AG04449 (cell line): ENCODE measurements at regions not wholly inside any gene's neighbourhood (a gene's known extent, or its start where the extent isn't known, plus 50 kb on each side); places are given as distances from the start of the nearest gene placed in this dataset.
"Not testable (repeated sequence)": the region's sequence is repeated elsewhere in the genome, so short reads cannot be mapped to it uniquely, and the experiment has no call there.

Source experiments
- CTCF ChIA-PET: fragments of 350-600 bp; formaldehyde crosslinking; extraction: SDS; loops from one replicate; lab custom pipeline; 2021; ENCODE audit warnings: antibody characterized with exemption; lab: Yijun Ruan, JAX
- POLR2A ChIA-PET: fragments of 400-600, 350-600 bp; formaldehyde crosslinking; extraction: SDS; loops from one replicate; lab custom pipeline; 2020; ENCODE audit warnings: antibody characterized with exemption, inconsistent platforms; lab: Yijun Ruan, JAX
- DNase-seq: peaks from one replicate; pipeline ENCODE4 v3.0.0-alpha.2; 2010; ENCODE audit warnings: low read depth, low spot score
- H3K4me3 ChIP-seq: 2 replicates; pipeline ENCODE4 v1.5.1; 2011; ENCODE audit warnings: low read depth, mild to moderate bottlenecking, control low read depth, low read length
- TF ChIP-seq, protein P1 (sequence below): IDR thresholded peaks from one replicate; pipeline ENCODE4 v1.5.1; 2011; ENCODE audit warnings: mild to moderate bottlenecking, moderate library complexity, low read length, control low read depth, inconsistent platforms; ENCODE audit not compliant: insufficient read depth; ENCODE audit errors: missing control alignments

DNA sequence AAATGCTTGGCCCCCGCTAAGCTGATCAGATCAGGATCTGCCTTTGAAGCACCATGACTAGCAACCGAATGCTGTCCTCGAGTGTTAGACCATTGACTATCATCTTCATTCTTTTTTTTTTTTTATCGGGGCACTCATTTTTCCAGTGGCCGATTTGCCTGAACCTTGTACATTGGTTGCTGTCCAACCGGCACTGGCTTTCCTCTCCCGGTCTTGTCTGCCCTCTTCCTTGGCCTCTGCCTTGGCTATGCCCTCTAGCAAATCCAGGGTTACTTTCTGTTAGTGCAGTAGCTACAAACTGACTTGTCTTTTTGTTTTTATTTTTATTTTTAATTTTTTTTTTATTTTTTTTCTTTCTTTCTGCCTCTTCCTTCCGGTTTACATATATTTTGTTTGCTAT, 102.3 kb downstream of the ALG10 start:
- ChIA-PET CTCF (no interaction called here), POLR2A (no interaction called here)
- H3K4me3 ChIP-seq: no peak overlapping the region
- TF ChIP-seq, protein P1, sequence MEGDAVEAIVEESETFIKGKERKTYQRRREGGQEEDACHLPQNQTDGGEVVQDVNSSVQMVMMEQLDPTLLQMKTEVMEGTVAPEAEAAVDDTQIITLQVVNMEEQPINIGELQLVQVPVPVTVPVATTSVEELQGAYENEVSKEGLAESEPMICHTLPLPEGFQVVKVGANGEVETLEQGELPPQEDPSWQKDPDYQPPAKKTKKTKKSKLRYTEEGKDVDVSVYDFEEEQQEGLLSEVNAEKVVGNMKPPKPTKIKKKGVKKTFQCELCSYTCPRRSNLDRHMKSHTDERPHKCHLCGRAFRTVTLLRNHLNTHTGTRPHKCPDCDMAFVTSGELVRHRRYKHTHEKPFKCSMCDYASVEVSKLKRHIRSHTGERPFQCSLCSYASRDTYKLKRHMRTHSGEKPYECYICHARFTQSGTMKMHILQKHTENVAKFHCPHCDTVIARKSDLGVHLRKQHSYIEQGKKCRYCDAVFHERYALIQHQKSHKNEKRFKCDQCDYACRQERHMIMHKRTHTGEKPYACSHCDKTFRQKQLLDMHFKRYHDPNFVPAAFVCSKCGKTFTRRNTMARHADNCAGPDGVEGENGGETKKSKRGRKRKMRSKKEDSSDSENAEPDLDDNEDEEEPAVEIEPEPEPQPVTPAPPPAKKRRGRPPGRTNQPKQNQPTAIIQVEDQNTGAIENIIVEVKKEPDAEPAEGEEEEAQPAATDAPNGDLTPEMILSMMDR: no peak
- DNase-seq: no peak

- TF ChIP-seq, protein P1: no peak
- POLR2A ChIA-PET: no interaction called here
- DNase-seq: no peak
- no peak overlapping the region for H3K4me3 ChIP-seq
- CTCF ChIA-PET: no interaction called here
Observed at GRCh38 chr12:34126239-34126641, 103.9 kb downstream of the ALG10 start.

DNA sequence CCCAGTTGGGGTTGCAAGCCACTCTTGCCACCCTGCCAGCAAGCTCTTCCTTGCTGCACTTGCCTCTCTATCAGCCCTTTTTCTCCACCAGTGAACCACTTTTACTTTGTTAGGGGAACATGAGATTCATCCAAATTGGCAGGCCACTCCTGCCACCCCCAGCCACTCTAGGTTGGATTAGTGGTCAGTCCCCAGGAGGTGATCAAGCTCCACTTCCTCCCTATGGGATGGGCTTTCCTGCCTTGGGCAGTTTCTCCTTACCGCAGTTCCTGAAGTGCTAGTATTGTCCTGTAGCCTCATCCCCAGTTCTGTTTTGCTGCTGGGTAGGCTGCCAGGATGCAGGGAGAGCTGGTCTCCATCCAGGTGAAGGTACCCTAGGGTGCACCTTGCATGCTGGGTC, 104.5 kb downstream of the ALG10 start:
- DNase-seq: no peak
- POLR2A ChIA-PET: no interaction called here
- CTCF ChIA-PET: no interaction called here
- H3K4me3 ChIP-seq: no peak overlapping the region
- TF ChIP-seq, protein P1: no peak

DNA sequence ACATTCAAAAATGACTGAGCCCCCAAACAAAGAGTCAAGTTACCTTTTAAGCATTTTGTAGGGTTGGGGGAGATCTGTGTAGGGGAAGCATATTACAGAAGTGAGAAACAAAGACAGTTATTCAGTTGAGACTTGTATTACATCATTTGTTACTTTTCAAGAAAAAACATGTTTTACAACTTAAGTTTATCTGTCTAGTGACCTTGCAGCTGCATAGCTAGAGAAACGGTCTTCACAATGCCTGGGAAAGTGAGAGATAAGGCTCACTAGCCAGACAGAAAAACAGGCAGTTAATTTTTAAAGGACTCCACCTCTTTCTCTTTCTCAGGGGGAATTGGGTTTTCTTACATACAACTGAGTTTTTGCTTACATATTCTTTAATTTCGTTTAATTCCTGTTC, 105.1 kb downstream of the ALG10 start:
- DNase-seq, POLR2A ChIA-PET, CTCF ChIA-PET, H3K4me3 ChIP-seq: not testable (repeated sequence)

DNA sequence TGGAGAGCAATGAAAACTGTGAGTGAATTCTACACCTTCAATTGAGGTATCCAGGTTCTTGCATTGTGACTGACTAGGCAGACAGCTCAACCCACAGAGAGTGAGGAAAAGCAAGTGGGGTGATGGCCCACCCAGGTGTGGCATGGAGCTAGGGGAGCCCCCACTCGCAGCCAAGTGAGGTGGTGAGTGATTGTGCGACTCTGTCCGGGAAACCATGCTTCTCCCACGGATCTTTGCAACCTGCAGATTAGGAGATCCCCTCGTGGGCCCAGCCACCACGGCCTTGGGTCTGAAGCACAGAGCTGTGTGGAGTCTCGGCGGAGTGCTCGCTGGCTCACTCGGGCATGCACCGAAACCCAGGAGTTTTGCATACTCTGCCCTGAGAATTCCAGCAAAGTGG, 120.1 kb downstream of the ALG10 start:
- ChIA-PET CTCF (no interaction called here), POLR2A (no interaction called here)
- H3K4me3 ChIP-seq: no peak overlapping the region
- TF ChIP-seq, protein P1: no peak
- DNase-seq: no peak

- ChIA-PET CTCF (no interaction called here), POLR2A (no interaction called here)
- no peak for DNase-seq
- TF ChIP-seq, protein P1: no peak
- H3K4me3 ChIP-seq: no peak overlapping the region
Observed at GRCh38 chr12:34151019-34151418, 128.7 kb downstream of the ALG10 start.

GRCh38 chr12:34163443-34163842, 141.1 kb downstream of the ALG10 start:
- H3K4me3 ChIP-seq: no peak overlapping the region
- POLR2A ChIA-PET: no interaction called here
- TF ChIP-seq, protein P1: no peak
- DNase-seq: no peak
- CTCF ChIA-PET: no interaction called here
